Parathyroid adenoma (tissue), 2 donors: ENCODE measurements at regions not wholly inside any gene's neighbourhood (a gene's known extent, or its start where the extent isn't known, plus 50 kb on each side); places are given as distances from the start of the nearest gene placed in this dataset.

Experiments used
- H2AFZ ChIP-seq: fragments of 300-600 bp; sonication (generic); one replicate; pipeline ENCODE4 v1.7.0; 2017; ENCODE audit warnings: antibody characterized with exemption, mild to moderate bottlenecking
- H3K27ac ChIP-seq: fragments of 300-600 bp; sonication (generic); one replicate; pipeline ENCODE4 v1.7.0; 2017
- H3K27me3 ChIP-seq: fragments of 300-600 bp; sonication (generic); one replicate; pipeline ENCODE4 v1.7.0; 2017; ENCODE audit warnings: low read length; ENCODE audit not compliant: control insufficient read depth, insufficient read depth
- H3K36me3 ChIP-seq: fragments of 300-600 bp; sonication (generic); one replicate; pipeline ENCODE4 v1.7.0; 2017; ENCODE audit warnings: low read length; ENCODE audit not compliant: control insufficient read depth, insufficient read depth
- H3K4me1 ChIP-seq: fragments of 300-600 bp; sonication (generic); one replicate; pipeline ENCODE4 v1.7.0; 2017; ENCODE audit warnings: control low read depth
- H3K4me2 ChIP-seq: fragments of 300-600 bp; sonication (generic); one replicate; pipeline ENCODE4 v1.7.0; 2017; ENCODE audit warnings: low read length
- H3K4me3 ChIP-seq: fragments of 300-600 bp; sonication (generic); one replicate; pipeline ENCODE4 v1.7.0; 2017; ENCODE audit warnings: low read depth, low read length
- H3K79me2 ChIP-seq: fragments of 300-600 bp; sonication (generic); one replicate; pipeline ENCODE4 v1.7.0; 2017; ENCODE audit warnings: control low read depth
- H3K9ac ChIP-seq: fragments of 300-600 bp; sonication (generic); one replicate; pipeline ENCODE4 v1.7.0; 2017; ENCODE audit warnings: mild to moderate bottlenecking
- H3K9me3 ChIP-seq: fragments of 300-600 bp; sonication (generic); one replicate; pipeline ENCODE4 v1.7.0; 2017; ENCODE audit warnings: low read length; ENCODE audit not compliant: control insufficient read depth
- TF ChIP-seq, protein P1 (sequence below): fragments of 300-600 bp; sonication (generic); IDR thresholded peaks from one replicate; pipeline ENCODE4 v1.7.0; 2017; ENCODE audit warnings: antibody characterized with exemption, mild to moderate bottlenecking
- donor health status: primary hyperparathyroidism.

DNA sequence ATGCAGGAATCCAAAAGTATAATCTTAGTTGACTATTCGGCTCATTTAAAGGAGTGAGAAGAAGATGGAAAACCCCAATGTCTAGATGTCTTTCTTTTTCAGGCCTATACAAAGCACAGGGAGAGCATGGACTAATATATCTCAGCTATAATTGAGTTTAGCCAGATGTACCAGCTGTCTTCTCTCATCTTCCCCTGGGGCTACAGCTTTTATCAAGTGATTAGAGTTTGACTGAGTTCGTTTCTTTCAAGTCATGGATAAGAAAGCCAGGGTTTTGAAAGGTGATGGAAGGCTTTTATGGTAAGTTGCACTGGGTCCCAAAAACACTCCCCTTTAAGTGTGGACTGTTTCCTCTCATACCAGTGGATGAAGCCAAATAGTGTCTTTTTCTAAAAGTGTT is 1172.8 kb upstream of the TENM4 start:
- no peaks in the 10 kb centered on the region for H3K36me3 ChIP-seq
- no peak overlapping the region for H3K27ac ChIP-seq
- no peaks in the 10 kb centered on the region for H3K4me1 ChIP-seq
- no peak overlapping the region for H3K4me3 ChIP-seq
- H3K9ac ChIP-seq: no peak overlapping the region
- H3K27me3 ChIP-seq: no peaks in the 10 kb centered on the region
- no peak overlapping the region for H2AFZ ChIP-seq
- TF ChIP-seq, protein P1, sequence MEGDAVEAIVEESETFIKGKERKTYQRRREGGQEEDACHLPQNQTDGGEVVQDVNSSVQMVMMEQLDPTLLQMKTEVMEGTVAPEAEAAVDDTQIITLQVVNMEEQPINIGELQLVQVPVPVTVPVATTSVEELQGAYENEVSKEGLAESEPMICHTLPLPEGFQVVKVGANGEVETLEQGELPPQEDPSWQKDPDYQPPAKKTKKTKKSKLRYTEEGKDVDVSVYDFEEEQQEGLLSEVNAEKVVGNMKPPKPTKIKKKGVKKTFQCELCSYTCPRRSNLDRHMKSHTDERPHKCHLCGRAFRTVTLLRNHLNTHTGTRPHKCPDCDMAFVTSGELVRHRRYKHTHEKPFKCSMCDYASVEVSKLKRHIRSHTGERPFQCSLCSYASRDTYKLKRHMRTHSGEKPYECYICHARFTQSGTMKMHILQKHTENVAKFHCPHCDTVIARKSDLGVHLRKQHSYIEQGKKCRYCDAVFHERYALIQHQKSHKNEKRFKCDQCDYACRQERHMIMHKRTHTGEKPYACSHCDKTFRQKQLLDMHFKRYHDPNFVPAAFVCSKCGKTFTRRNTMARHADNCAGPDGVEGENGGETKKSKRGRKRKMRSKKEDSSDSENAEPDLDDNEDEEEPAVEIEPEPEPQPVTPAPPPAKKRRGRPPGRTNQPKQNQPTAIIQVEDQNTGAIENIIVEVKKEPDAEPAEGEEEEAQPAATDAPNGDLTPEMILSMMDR: no peak
- H3K79me2 ChIP-seq: no peaks in the 10 kb centered on the region
- no peaks in the 10 kb centered on the region for H3K9me3 ChIP-seq
- H3K4me2 ChIP-seq: no peak overlapping the region

DNA sequence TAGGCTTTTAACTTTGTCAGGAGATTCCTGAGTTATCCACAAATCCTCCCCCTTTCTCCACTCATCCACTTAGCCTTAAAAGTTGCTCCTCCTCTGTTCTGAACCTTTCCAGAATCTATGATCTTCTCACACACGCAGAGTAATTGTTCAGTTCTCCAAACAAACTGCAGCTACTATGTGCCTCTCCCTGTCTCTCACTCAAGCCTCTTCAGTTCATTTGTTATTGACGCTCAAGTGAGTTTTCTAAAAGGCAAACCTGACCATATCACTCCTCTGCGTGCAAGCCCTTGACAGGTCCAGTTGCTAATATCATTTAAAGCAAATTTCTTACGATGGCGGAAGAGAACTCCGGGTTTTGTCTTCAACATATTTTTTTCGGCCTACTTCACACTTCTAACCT is 1169.7 kb upstream of the TENM4 start:
- Histone ChIP-seq H3K9me3 (no peaks in the 10 kb centered on the region), H3K4me2 (no peak overlapping the region), H3K36me3 (no peaks in the 10 kb centered on the region), H2AFZ (no peak overlapping the region), H3K4me3 (no peak overlapping the region), H3K27ac (no peak overlapping the region), H3K27me3 (no peaks in the 10 kb centered on the region), H3K9ac (no peak overlapping the region), H3K79me2 (no peaks in the 10 kb centered on the region), H3K4me1 (no peaks in the 10 kb centered on the region)
- TF ChIP-seq, protein P1: no peak

DNA sequence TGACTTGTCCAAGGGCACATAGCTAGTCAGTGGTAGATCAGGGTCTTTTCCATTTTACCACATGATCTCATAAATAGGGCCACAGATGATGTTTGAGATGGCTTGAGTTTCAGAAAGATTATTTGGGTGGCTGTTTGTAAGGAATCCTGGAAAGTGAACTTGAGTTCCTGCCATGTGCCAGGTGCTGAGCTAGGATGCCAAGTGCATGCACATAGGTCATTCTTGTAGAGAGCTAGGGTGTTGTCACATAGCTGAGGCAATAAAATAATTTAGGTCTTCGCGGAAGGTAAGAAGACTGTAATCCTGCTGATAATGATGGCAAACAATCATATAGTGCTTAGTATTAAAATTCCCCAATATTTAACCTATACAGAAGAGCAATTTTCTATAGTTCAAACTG is 1162.6 kb upstream of the TENM4 start:
- H3K36me3 ChIP-seq: no peaks in the 10 kb centered on the region
- no peak overlapping the region for H3K4me2 ChIP-seq
- H3K9me3 ChIP-seq: no peaks in the 10 kb centered on the region
- TF ChIP-seq, protein P1: no peak
- H2AFZ ChIP-seq: no peak overlapping the region
- no peaks in the 10 kb centered on the region for H3K79me2 ChIP-seq
- no peaks in the 10 kb centered on the region for H3K27me3 ChIP-seq
- no peak overlapping the region for H3K27ac ChIP-seq
- no peak overlapping the region for H3K9ac ChIP-seq
- no peaks in the 10 kb centered on the region for H3K4me1 ChIP-seq
- no peak overlapping the region for H3K4me3 ChIP-seq

DNA sequence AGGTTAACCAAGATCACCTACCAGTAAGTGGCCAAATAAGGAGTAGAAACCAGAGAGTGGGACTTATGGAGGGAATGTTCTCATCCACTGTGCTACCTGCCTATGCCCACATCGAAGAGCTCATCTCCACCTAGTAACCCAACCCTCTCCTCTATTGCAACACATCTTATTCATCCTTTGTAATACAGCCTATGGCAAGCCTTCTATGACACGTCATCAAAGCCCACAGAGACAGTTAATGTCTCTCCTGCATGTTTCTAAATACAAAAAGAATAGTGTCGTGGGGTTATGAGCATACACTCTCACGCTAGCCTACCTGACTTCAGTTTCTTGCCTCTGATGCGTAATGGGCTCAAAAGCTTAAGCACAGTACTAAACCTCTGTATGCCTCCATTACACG is 1158.1 kb upstream of the TENM4 start:
- Histone ChIP-seq H3K4me1 (no peaks in the 10 kb centered on the region), H2AFZ (no peak overlapping the region), H3K27ac (no peak overlapping the region), H3K79me2 (no peaks in the 10 kb centered on the region), H3K27me3 (no peaks in the 10 kb centered on the region), H3K9me3 (no peaks in the 10 kb centered on the region), H3K4me2 (no peak overlapping the region), H3K4me3 (no peak overlapping the region), H3K9ac (no peak overlapping the region), H3K36me3 (no peaks in the 10 kb centered on the region)
- TF ChIP-seq, protein P1: no peak

DNA sequence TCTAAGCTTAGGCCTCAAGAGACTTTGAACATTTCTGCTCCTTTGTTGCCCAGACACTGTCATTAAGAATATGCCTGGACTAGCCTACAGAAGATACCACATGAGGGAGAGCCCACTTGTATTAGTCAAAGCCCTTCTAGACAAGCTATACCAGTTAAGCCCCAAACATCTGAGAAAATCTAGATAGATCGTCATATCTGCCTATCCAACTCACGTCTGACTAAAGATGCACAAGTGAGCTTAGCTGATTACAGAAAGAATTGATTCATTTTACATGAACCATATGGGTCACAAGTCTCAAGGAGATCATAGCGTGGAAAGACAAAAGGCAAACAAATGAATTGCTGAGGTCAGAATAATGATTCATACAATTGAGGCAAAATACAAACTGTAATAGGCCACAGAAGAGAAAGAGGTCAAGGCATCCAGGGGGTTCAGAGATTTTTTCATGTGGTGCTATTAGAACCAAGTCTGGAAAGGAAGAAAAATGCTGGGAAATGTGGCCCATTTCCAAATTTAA is 1155.5 kb upstream of the TENM4 start:
- Histone ChIP-seq H3K9ac (no peak overlapping the region), H3K4me2 (no peak overlapping the region), H3K4me1 (no peaks in the 10 kb centered on the region), H2AFZ (no peak overlapping the region), H3K79me2 (no peaks in the 10 kb centered on the region), H3K4me3 (no peak overlapping the region), H3K27me3 (no peaks in the 10 kb centered on the region), H3K27ac (no peak overlapping the region), H3K36me3 (no peaks in the 10 kb centered on the region), H3K9me3 (no peaks in the 10 kb centered on the region)
- TF ChIP-seq, protein P1: no peak
